ENCODE measurements at regions not wholly inside any gene's neighbourhood (a gene's known extent, or its start where the extent isn't known, plus 50 kb on each side); places are given as distances from the start of the nearest gene placed in this dataset.
"Not testable (repeated sequence)": the region's sequence is repeated elsewhere in the genome, so short reads cannot be mapped to it uniquely, and the experiment has no call there.

GRCh38 chr7:76924756-76925155 is 107.4 kb downstream of the SPDYE17 start:
- H3K36me3 ChIP-seq (ENCODE audit: control insufficient read depth, insufficient read depth, low read length); H3K9ac ChIP-seq (ENCODE audit: low read depth, low read length); H3K27me3 ChIP-seq (ENCODE audit: control insufficient read depth, insufficient read depth, low read length); H3K27ac ChIP-seq (ENCODE audit: low read depth, low read length); H3K4me1 ChIP-seq (ENCODE audit: control insufficient read depth, insufficient read depth, low read length); H3K9me3 ChIP-seq (ENCODE audit: control insufficient read depth, insufficient read depth, low read length); H3K4me3 ChIP-seq (ENCODE audit: low read depth, low read length): not testable (repeated sequence)

DNA sequence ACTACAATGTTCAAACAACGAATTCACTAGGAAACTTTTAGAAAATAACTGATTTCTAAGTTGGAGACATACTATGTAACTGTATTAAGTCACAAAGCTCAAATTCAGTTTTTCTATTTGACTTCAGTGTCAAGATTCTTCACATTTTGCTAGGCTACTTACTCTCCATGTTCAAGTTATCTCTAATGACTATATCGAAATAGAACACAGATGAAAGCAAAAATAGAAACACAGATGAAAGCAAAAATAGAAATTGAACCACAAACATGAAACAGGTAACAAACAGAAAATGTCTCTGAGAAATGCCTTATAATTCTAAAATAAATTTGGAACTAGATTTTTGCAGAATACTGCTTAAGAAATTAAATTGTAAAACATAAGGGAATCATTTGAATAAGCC is 113.5 kb downstream of the SPDYE17 start:
- not testable (repeated sequence) for H3K36me3 ChIP-seq (ENCODE audit: control insufficient read depth, insufficient read depth, low read length); H3K27me3 ChIP-seq (ENCODE audit: control insufficient read depth, insufficient read depth, low read length); H3K4me3 ChIP-seq (ENCODE audit: low read depth, low read length); H3K4me1 ChIP-seq (ENCODE audit: control insufficient read depth, insufficient read depth, low read length); H3K27ac ChIP-seq (ENCODE audit: low read depth, low read length); H3K9me3 ChIP-seq (ENCODE audit: control insufficient read depth, insufficient read depth, low read length); H3K9ac ChIP-seq (ENCODE audit: low read depth, low read length)

GRCh38 chr7:76914361-76914760 is 117.8 kb downstream of the SPDYE17 start:
- H3K9ac ChIP-seq (ENCODE audit: low read depth, low read length); H3K9me3 ChIP-seq (ENCODE audit: control insufficient read depth, insufficient read depth, low read length); H3K36me3 ChIP-seq (ENCODE audit: control insufficient read depth, insufficient read depth, low read length); H3K27me3 ChIP-seq (ENCODE audit: control insufficient read depth, insufficient read depth, low read length); H3K4me3 ChIP-seq (ENCODE audit: low read depth, low read length); H3K4me1 ChIP-seq (ENCODE audit: control insufficient read depth, insufficient read depth, low read length); H3K27ac ChIP-seq (ENCODE audit: low read depth, low read length): not testable (repeated sequence)

DNA sequence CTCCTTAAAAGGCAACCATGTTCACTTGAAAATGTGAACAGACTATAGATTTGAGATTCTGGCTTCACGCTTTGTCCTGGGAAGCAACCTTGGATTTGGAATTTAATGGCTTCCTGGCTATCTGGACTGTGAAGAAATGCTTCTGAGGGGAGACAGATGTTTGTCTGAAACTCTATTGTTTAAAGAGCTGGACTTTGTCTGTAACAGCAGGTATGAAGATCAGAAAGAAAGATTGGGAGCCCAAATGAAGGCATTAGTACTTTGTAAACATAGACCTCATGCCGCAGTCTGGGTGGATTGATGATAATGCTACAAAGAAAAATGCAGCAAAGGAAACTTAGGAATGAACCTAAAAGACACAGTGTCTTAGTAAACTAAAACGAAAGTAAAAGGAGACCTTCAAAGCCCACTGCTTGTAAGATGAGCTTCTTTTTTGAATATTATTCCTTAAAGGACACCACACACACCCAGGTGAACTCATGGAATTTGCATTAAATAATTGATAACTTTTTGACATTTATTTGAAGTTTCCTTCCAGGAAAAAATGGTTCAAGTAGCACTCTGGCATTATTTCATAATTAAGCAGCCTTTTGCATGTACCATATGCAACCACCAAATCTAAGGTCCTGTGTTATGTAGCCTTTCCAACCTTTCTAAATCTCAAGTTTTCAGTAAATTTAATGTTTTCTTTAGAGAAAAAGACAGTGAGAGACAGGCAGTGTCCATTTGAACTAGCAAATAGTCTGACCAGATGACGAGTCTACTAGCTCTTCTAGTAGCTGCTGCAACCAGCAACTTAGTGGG is 119.9 kb downstream of the SPDYE17 start:
- not testable (repeated sequence) for H3K27me3 ChIP-seq (ENCODE audit: control insufficient read depth, insufficient read depth, low read length); H3K9ac ChIP-seq (ENCODE audit: low read depth, low read length); H3K4me3 ChIP-seq (ENCODE audit: low read depth, low read length); H3K27ac ChIP-seq (ENCODE audit: low read depth, low read length); H3K4me1 ChIP-seq (ENCODE audit: control insufficient read depth, insufficient read depth, low read length); H3K36me3 ChIP-seq (ENCODE audit: control insufficient read depth, insufficient read depth, low read length); H3K9me3 ChIP-seq (ENCODE audit: control insufficient read depth, insufficient read depth, low read length)

GRCh38 chr7:76904688-76905087 is 127.5 kb downstream of the SPDYE17 start:
- not testable (repeated sequence) for H3K4me3 ChIP-seq (ENCODE audit: low read depth, low read length); H3K27me3 ChIP-seq (ENCODE audit: control insufficient read depth, insufficient read depth, low read length); H3K27ac ChIP-seq (ENCODE audit: low read depth, low read length); H3K9me3 ChIP-seq (ENCODE audit: control insufficient read depth, insufficient read depth, low read length); H3K4me1 ChIP-seq (ENCODE audit: control insufficient read depth, insufficient read depth, low read length); H3K36me3 ChIP-seq (ENCODE audit: control insufficient read depth, insufficient read depth, low read length); H3K9ac ChIP-seq (ENCODE audit: low read depth, low read length)

GRCh38 chr7:76901944-76902710 is 130.0 kb downstream of the SPDYE17 start:
- H3K9ac ChIP-seq (ENCODE audit: low read depth, low read length); H3K36me3 ChIP-seq (ENCODE audit: control insufficient read depth, insufficient read depth, low read length); H3K4me3 ChIP-seq (ENCODE audit: low read depth, low read length); H3K27ac ChIP-seq (ENCODE audit: low read depth, low read length); H3K9me3 ChIP-seq (ENCODE audit: control insufficient read depth, insufficient read depth, low read length); H3K27me3 ChIP-seq (ENCODE audit: control insufficient read depth, insufficient read depth, low read length); H3K4me1 ChIP-seq (ENCODE audit: control insufficient read depth, insufficient read depth, low read length): not testable (repeated sequence)

- not testable (repeated sequence) for H3K36me3 ChIP-seq (ENCODE audit: control insufficient read depth, insufficient read depth, low read length); H3K27me3 ChIP-seq (ENCODE audit: control insufficient read depth, insufficient read depth, low read length); H3K4me3 ChIP-seq (ENCODE audit: low read depth, low read length); H3K27ac ChIP-seq (ENCODE audit: low read depth, low read length); H3K9ac ChIP-seq (ENCODE audit: low read depth, low read length); H3K9me3 ChIP-seq (ENCODE audit: control insufficient read depth, insufficient read depth, low read length); H3K4me1 ChIP-seq (ENCODE audit: control insufficient read depth, insufficient read depth, low read length)
Observed at GRCh38 chr7:76898807-76899206, 133.4 kb downstream of the SPDYE17 start.

DNA sequence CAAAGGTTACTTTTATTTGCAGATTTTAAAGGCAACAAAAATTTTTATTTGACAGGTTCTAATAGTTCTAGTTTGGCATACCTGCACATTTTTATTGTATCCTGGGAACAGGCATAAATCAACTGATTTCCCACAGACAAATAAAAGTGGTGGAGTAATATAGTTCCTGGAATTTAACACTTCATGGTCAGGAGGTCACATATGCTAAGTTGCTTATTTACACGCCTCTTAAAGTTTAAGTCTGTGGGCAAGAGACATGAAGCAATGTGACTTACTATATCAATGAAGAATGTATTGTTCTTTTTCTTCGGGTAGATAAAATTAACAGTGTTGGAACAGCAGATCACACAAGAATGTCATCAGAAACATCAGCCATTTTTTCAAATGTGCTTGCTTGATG is 135.2 kb downstream of the SPDYE17 start:
- H3K36me3 ChIP-seq (ENCODE audit: control insufficient read depth, insufficient read depth, low read length); H3K9me3 ChIP-seq (ENCODE audit: control insufficient read depth, insufficient read depth, low read length); H3K27me3 ChIP-seq (ENCODE audit: control insufficient read depth, insufficient read depth, low read length); H3K27ac ChIP-seq (ENCODE audit: low read depth, low read length); H3K4me1 ChIP-seq (ENCODE audit: control insufficient read depth, insufficient read depth, low read length); H3K4me3 ChIP-seq (ENCODE audit: low read depth, low read length); H3K9ac ChIP-seq (ENCODE audit: low read depth, low read length): not testable (repeated sequence)

DNA sequence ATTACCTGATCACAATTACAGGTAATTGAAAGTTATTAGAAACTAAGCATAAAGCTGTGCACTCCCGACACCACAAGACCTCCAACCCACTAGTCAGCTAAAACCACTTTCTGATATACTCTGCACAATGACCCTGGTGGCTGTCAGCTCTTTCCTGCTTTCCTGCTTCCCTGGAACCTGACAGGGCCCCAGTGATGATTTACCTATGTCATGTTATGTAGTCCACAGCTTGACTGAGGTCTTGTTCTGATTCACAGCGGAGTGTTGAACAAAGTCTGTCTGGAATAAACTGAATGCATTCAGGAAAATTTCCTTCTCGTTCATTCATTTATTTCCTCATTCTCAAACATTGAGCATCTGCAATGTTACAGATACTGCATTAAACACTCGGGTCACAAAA is 136.5 kb downstream of the SPDYE17 start:
- H3K4me3 ChIP-seq (ENCODE audit: low read depth, low read length); H3K4me1 ChIP-seq (ENCODE audit: control insufficient read depth, insufficient read depth, low read length); H3K27ac ChIP-seq (ENCODE audit: low read depth, low read length); H3K36me3 ChIP-seq (ENCODE audit: control insufficient read depth, insufficient read depth, low read length); H3K27me3 ChIP-seq (ENCODE audit: control insufficient read depth, insufficient read depth, low read length); H3K9ac ChIP-seq (ENCODE audit: low read depth, low read length); H3K9me3 ChIP-seq (ENCODE audit: control insufficient read depth, insufficient read depth, low read length): not testable (repeated sequence)

DNA sequence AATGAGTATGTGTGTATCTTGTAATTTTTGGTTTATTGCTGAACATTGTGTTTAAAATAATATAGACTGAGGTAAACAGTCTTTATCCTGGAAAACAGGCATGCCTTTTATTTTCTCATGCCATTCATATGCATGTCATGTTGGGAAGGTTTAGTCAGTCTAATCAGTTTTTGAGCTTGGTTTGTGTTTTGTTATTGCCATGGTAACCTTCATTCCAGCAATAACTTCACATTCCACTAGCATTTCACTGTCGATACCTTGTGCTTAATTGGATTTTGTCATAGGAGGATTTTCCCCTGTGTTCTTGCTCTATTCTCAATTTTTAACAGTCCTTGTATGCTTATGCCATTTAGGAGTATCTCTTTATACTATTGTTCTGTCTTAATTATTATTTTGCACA is 140.4 kb downstream of the SPDYE17 start:
- not testable (repeated sequence) for H3K27ac ChIP-seq (ENCODE audit: low read depth, low read length); H3K4me3 ChIP-seq (ENCODE audit: low read depth, low read length); H3K9me3 ChIP-seq (ENCODE audit: control insufficient read depth, insufficient read depth, low read length)

DNA sequence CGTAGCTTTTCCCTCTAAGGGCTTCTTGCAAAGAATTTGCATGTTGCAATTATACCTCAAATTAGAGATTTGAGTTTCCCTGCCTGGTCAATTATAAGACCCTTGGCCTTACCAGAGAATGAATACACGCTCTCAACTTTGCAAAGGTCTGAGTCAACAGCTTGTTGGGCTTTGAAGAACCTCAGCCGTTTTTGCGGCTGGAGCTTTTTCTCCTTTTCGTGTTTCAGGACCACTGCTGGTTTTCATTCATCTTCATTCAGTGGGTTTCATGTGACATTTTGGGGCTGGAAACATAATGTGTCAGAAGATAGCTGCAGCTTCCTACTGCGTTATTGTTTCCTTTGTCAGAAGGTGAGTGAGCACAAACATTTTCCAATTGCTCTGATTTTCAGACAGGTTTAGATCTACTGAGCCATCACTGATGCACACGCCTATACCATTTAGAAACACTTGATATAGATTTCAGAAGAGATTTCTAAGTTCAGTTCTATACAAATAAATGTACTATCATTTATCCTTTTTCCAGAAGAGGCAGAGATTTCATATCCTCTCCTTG is 152.3 kb downstream of the SPDYE17 start:
- not testable (repeated sequence) for H3K9me3 ChIP-seq (ENCODE audit: control insufficient read depth, insufficient read depth, low read length); H3K36me3 ChIP-seq (ENCODE audit: control insufficient read depth, insufficient read depth, low read length); H3K27me3 ChIP-seq (ENCODE audit: control insufficient read depth, insufficient read depth, low read length); H3K9ac ChIP-seq (ENCODE audit: low read depth, low read length); H3K4me1 ChIP-seq (ENCODE audit: control insufficient read depth, insufficient read depth, low read length); H3K27ac ChIP-seq (ENCODE audit: low read depth, low read length); H3K4me3 ChIP-seq (ENCODE audit: low read depth, low read length)

More for the DNA sequence above, 140.4 kb downstream of the SPDYE17 start:
- H3K27me3 ChIP-seq (ENCODE audit: control insufficient read depth, insufficient read depth, low read length); H3K36me3 ChIP-seq (ENCODE audit: control insufficient read depth, insufficient read depth, low read length); H3K9ac ChIP-seq (ENCODE audit: low read depth, low read length); H3K4me1 ChIP-seq (ENCODE audit: control insufficient read depth, insufficient read depth, low read length): not testable (repeated sequence)

All from HUES48 (cell line).